Natural killer cell (primary cell): ENCODE measurements at regions not wholly inside any gene's neighbourhood (a gene's known extent, or its start where the extent isn't known, plus 50 kb on each side); places are given as distances from the start of the nearest gene placed in this dataset.

ENCODE experiments used
- ATAC-seq, 3 donors: fragments of 150-1000 bp in 2 of 3; fragments of 200-7000 bp in 1 of 3; cut with Tn5 transposase; 1 replicate in 1 of 3; 2 replicates in 2 of 3; pipeline ENCODE4 v1.10.0; 2021; ENCODE audit warnings: mild to moderate bottlenecking in 2 of 3, moderate library complexity in 2 of 3
- DNase-seq, 2 donors: peaks; one replicate each; pipeline versions ENCODE4 v3.0.0 to v3.0.0-alpha.2; 2013 to 2021; ENCODE audit warnings: mixed read lengths in 1 of 2
- H3K27ac ChIP-seq: one replicate; pipeline ENCODE4 v1.5.1; 2013; ENCODE audit warnings: mild to moderate bottlenecking, low read length
- H3K27me3 ChIP-seq: one replicate; pipeline ENCODE4 v1.6.1; 2013; ENCODE audit warnings: low read length; ENCODE audit not compliant: control insufficient read depth, insufficient read depth
- H3K36me3 ChIP-seq: one replicate; pipeline ENCODE4 v1.6.1; 2013; ENCODE audit warnings: low read length; ENCODE audit not compliant: control insufficient read depth, insufficient read depth
- H3K4me1 ChIP-seq: one replicate; pipeline ENCODE4 v1.6.1; 2013; ENCODE audit warnings: low read length; ENCODE audit not compliant: control insufficient read depth, insufficient read depth
- H3K4me3 ChIP-seq: one replicate; pipeline ENCODE4 v1.5.1; 2013; ENCODE audit warnings: low read length
- H3K9me3 ChIP-seq: one replicate; pipeline ENCODE4 v1.6.1; 2013; ENCODE audit warnings: low read length; ENCODE audit not compliant: control insufficient read depth, insufficient read depth
- H3K27ac Mint-ChIP-seq, 2 donors: one replicate each; pipeline ENCODE4 v1.8.0; 2022; ENCODE audit warnings: mild to moderate bottlenecking in 2 of 2, mixed read lengths in 2 of 2, moderate library complexity in 1 of 2
- H3K27me3 Mint-ChIP-seq, 2 donors: one replicate each; pipeline ENCODE4 v1.8.0; 2022; ENCODE audit warnings: low read depth in 2 of 2, mixed read lengths in 2 of 2
- H3K36me3 Mint-ChIP-seq: one replicate; pipeline ENCODE4 v1.8.0; 2022; ENCODE audit warnings: mixed read lengths
- H3K4me1 Mint-ChIP-seq, 2 donors: one replicate each; pipeline ENCODE4 v1.8.0; 2022; ENCODE audit warnings: mixed read lengths in 2 of 2
- H3K4me3 Mint-ChIP-seq: one replicate; pipeline ENCODE4 v1.8.0; 2022; ENCODE audit warnings: mild to moderate bottlenecking, moderate library complexity, mixed read lengths
- H3K9me3 Mint-ChIP-seq, 2 donors: one replicate each; pipeline ENCODE4 v1.8.0; 2022; ENCODE audit warnings: mixed read lengths in 2 of 2
- CTCF ChIP-seq: fragments of 200-600 bp; IDR thresholded peaks from one replicate; pipeline ENCODE4 v1.8.0; 2022; ENCODE audit warnings: antibody characterized with exemption
- WGBS: methylation state at CpG from one replicate; pipeline ENCODE4 v1.1.7; 2013; ENCODE audit warnings: missing lambda C conversion rate; ENCODE audit not compliant: insufficient coverage; 5-methylcytosine and 5-hydroxymethylcytosine counted together
- intact Hi-C: fragments of 100-400 bp; cut with micrococcal nuclease; formaldehyde crosslinking; loops from one replicate; pipeline ENCODE4 v1.14.2; 2022

- no peaks in the 10 kb centered on the region for H3K4me1 ChIP-seq
- Mint-ChIP-seq H3K4me3 (no peak overlapping the region), H3K27ac (no peak overlapping the region), H3K36me3 (no peaks in the 10 kb centered on the region), H3K4me1 (no peaks in the 10 kb centered on the region), H3K9me3 (no peaks in the 10 kb centered on the region), H3K27me3 (peaks cover 1 to 9% of the 10 kb centered on the region in 2 donors)
- no peaks in the 10 kb centered on the region for H3K36me3 ChIP-seq
- no CpG with 5 or more reads among the region's 2 CpGs for WGBS
- no peaks in the 10 kb centered on the region for H3K27me3 ChIP-seq
- no peaks in the 10 kb centered on the region for H3K9me3 ChIP-seq
- H3K27ac ChIP-seq, result no peak overlapping the region
- TF ChIP-seq CTCF, result no peak
- intact Hi-C loops, result no loop called here
- H3K4me3 ChIP-seq, result no peak overlapping the region
- ATAC-seq (no peak), DNase-seq (no peak)
These were observed 161.0 kb downstream of the RSL24D1 start for GRCh38 chr15:55035749-55036148.

GRCh38 chr15:55033574-55033973, 163.2 kb downstream of the RSL24D1 start:
- no peak overlapping the region for H3K27ac ChIP-seq
- no peak overlapping the region for H3K27ac Mint-ChIP-seq
- no peaks in the 10 kb centered on the region for H3K4me1 ChIP-seq
- H3K27me3 Mint-ChIP-seq, result peaks cover 14 to 15% of the 10 kb centered on the region in 2 donors
- 96% methylated on average over 2 of the region's 2 CpGs for WGBS
- H3K4me3 ChIP-seq, result no peak overlapping the region
- H3K4me3 Mint-ChIP-seq, result no peak overlapping the region
- DNase-seq, result no peak
- no peak for ATAC-seq
- intact Hi-C loops, result no loop called here
- no peaks in the 10 kb centered on the region for H3K9me3 ChIP-seq
- no peaks in the 10 kb centered on the region for H3K4me1 Mint-ChIP-seq
- no peaks in the 10 kb centered on the region for H3K27me3 ChIP-seq
- H3K36me3 Mint-ChIP-seq, result no peaks in the 10 kb centered on the region
- no peaks in the 10 kb centered on the region for H3K9me3 Mint-ChIP-seq
- H3K36me3 ChIP-seq, result no peaks in the 10 kb centered on the region
- TF ChIP-seq CTCF, result no peak

GRCh38 chr15:55031727-55032126, 165.0 kb downstream of the RSL24D1 start:
- intact Hi-C loops, result no loop called here
- H3K9me3 ChIP-seq, result no peaks in the 10 kb centered on the region
- Mint-ChIP-seq H3K36me3 (no peaks in the 10 kb centered on the region), H3K4me1 (no peaks in the 10 kb centered on the region), H3K9me3 (no peaks in the 10 kb centered on the region), H3K4me3 (no peak overlapping the region), H3K27me3 (peaks cover 17 to 18% of the 10 kb centered on the region in 2 donors), H3K27ac (no peak overlapping the region)
- 88% methylated on average over 3 of the region's 5 CpGs for whole genome bisulfite sequencing
- no peak overlapping the region for H3K27ac ChIP-seq
- DNase-seq, result no peak
- no peak overlapping the region for H3K4me3 ChIP-seq
- no peaks in the 10 kb centered on the region for H3K36me3 ChIP-seq
- no peaks in the 10 kb centered on the region for H3K27me3 ChIP-seq
- no peaks in the 10 kb centered on the region for H3K4me1 ChIP-seq
- no peak for TF ChIP-seq CTCF
- ATAC-seq, result no peak

- Mint-ChIP-seq H3K27ac (no peak overlapping the region), H3K4me1 (no peaks in the 10 kb centered on the region), H3K27me3 (peaks cover 13 to 18% of the 10 kb centered on the region in 2 donors), H3K9me3 (no peaks in the 10 kb centered on the region), H3K4me3 (no peak overlapping the region), H3K36me3 (no peaks in the 10 kb centered on the region)
- intact Hi-C loops, result no loop called here
- Histone ChIP-seq H3K27ac (no peak overlapping the region), H3K4me1 (no peaks in the 10 kb centered on the region), H3K36me3 (no peaks in the 10 kb centered on the region), H3K9me3 (no peaks in the 10 kb centered on the region), H3K4me3 (no peak overlapping the region), H3K27me3 (no peaks in the 10 kb centered on the region)
- no peak for ATAC-seq
- no peak for DNase-seq
- no peak for TF ChIP-seq CTCF
- WGBS, result no CpG with 5 or more reads among the region's 1 CpG
These were observed 170.4 kb downstream of the RSL24D1 start for GRCh38 chr15:55026381-55026780.
